ENCODE measurements at regions not wholly inside any gene's neighbourhood (a gene's known extent, or its start where the extent isn't known, plus 50 kb on each side); places are given as distances from the start of the nearest gene placed in this dataset.
"Not testable (repeated sequence)": the region's sequence is repeated elsewhere in the genome, so short reads cannot be mapped to it uniquely, and the experiment has no call there.

DNA sequence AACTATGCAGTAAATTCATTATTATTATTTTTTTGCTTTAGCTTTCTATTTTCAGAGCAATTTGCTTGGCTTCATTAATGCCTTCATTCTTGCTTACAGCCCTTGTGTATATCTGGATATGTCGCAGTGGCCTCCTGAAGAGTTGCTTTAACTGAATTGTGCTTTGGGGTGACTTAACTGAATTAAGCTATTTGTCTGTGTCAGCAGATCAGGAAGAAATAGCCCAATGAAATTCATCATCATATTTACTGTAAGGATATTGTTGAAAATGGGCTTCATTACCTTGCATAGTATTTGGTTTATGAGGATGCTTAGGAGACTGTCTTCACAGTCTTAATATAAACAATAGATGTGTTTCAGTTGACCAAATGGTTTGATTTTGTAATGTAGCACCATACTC, 59.7 kb upstream of the PIP4K2A start:
- H3K4me1 ChIP-seq (ENCODE audit: control insufficient read depth, insufficient read depth, low read length), result no peaks in the 10 kb centered on the region
- no peaks in the 10 kb centered on the region for H4K20me1 ChIP-seq (ENCODE audit: control insufficient read depth, insufficient read depth)
- no peak overlapping the region for H2AFZ ChIP-seq (ENCODE audit: control insufficient read depth, low read depth, low read length)
- H3K4me3 ChIP-seq, result no peak overlapping the region
- RAD21 ChIA-PET (ENCODE audit: unreplicated experiment), result interaction anchor here (1.3 to 1.9 kb wide), 2 partner anchors 11 to 17 kb away, joined by 3 to 4 read pairs; no protein-coding TSS in a partner anchor
- no peaks in the 10 kb centered on the region for H3K36me3 ChIP-seq (ENCODE audit: control insufficient read depth in 2 of 2, insufficient read depth in 2 of 2, low read length in 1 of 2)
- no peak overlapping the region for H3K9ac ChIP-seq (ENCODE audit: control insufficient read depth, insufficient read depth, low read length)
- CTCF ChIA-PET, result no interaction called here
- no peaks in the 10 kb centered on the region for H3K27me3 ChIP-seq (replicated peaks in 1 of 2; ENCODE audit: control insufficient read depth in 2 of 2, insufficient read depth in 2 of 2, low read length in 1 of 2)
- BruUV-seq (replicated peaks), result no TSS peak
- H3K79me2 ChIP-seq (ENCODE audit: control insufficient read depth, insufficient read depth, low read length), result no peaks in the 10 kb centered on the region
- whole genome bisulfite sequencing (ENCODE audit: insufficient coverage, insufficient replicate concordance, low lambda C conversion rate, missing lambda C conversion rate), result 100% methylated on average over 1 of the region's 1 CpG
- SMC1A ChIA-PET (ENCODE audit: uncharacterized antibody, unreplicated experiment), result interaction anchor here (1.1 to 1.6 kb wide), 3 partner anchors 109 to 158 kb away, joined by 3 to 6 read pairs (median 4); no protein-coding TSS in a partner anchor
- FAIRE-seq, result no peak
- in situ Hi-C loops (cut with MboI), result no loop called here
- no peak for DNase-seq (ENCODE audit: low read depth, low spot score)
- POLR2A ChIA-PET, result interaction anchor here (0.6 to 0.9 kb wide), 3 partner anchors 13 to 1222 kb away, joined by 3 read pairs; no protein-coding TSS in a partner anchor
- ATAC-seq, result no peak
- peaks cover 2% of the 10 kb centered on the region; the same call in 1 of the 3 replicates for H3K9me3 ChIP-seq (replicated peaks; ENCODE audit: control insufficient read depth, insufficient read depth, low read length)
- no peak overlapping the region for H3K27ac ChIP-seq (ENCODE audit: control insufficient read depth, insufficient read depth)
- TF ChIP-seq ZNF622 (IDR thresholded peaks at IDR 0.05) (no peak), SMARCA5 (IDR thresholded peaks at IDR 0.05) (no peak), NRF1 (conservative IDR thresholded peaks at IDR 0.05; ENCODE audit: low read depth, low read length) (no peak), IRF4 (IDR thresholded peaks at IDR 0.05; ENCODE audit: low read depth, low read length) (no peak), TCF3 (IDR thresholded peaks at IDR 0.05; ENCODE audit: borderline replicate concordance, insufficient read depth, low read depth, low read length) (no peak), FOS (IDR thresholded peaks at IDR 0.05; ENCODE audit: borderline replicate concordance, extremely low read depth, insufficient read length) (no peak), ZNF207 (IDR thresholded peaks at IDR 0.05; ENCODE audit: borderline replicate concordance) (no peak), FOXM1 (IDR thresholded peaks at IDR 0.05; ENCODE audit: low read depth, low read length) (no peak), ETV6 (conservative IDR thresholded peaks at IDR 0.05 in 1 of 2, IDR thresholded peaks at IDR 0.05 in 1 of 2; ENCODE audit: borderline replicate concordance in 1 of 2, low read depth in 1 of 2) (no peak), ZZZ3 (IDR thresholded peaks at IDR 0.05; ENCODE audit: control insufficient read depth, insufficient read length, low read depth) (no peak), POLR2A (IDR thresholded peaks at IDR 0.05; ENCODE audit: low read depth, low read length) (no peak), PAX5 (IDR thresholded peaks at IDR 0.05; ENCODE audit: borderline replicate concordance, low read depth, low read length) (no peak), TAF1 (IDR thresholded peaks at IDR 0.05; ENCODE audit: borderline replicate concordance, low read depth, low read length) (no peak), CBFB (IDR thresholded peaks at IDR 0.05; ENCODE audit: low read depth) (no peak), BCL11A (IDR thresholded peaks at IDR 0.05; ENCODE audit: low read depth, low read length) (no peak), WRNIP1 (IDR thresholded peaks at IDR 0.05; ENCODE audit: borderline replicate concordance, low read depth, low read length) (no peak)
- TF ChIP-seq, protein P1, sequence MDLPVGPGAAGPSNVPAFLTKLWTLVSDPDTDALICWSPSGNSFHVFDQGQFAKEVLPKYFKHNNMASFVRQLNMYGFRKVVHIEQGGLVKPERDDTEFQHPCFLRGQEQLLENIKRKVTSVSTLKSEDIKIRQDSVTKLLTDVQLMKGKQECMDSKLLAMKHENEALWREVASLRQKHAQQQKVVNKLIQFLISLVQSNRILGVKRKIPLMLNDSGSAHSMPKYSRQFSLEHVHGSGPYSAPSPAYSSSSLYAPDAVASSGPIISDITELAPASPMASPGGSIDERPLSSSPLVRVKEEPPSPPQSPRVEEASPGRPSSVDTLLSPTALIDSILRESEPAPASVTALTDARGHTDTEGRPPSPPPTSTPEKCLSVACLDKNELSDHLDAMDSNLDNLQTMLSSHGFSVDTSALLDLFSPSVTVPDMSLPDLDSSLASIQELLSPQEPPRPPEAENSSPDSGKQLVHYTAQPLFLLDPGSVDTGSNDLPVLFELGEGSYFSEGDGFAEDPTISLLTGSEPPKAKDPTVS (IDR thresholded peaks at IDR 0.05; ENCODE audit: low read depth, low read length), result no peak
- intact Hi-C loops (cut with micrococcal nuclease; ENCODE audit: unreplicated experiment), result no loop called here
- H3K4me2 ChIP-seq (ENCODE audit: control insufficient read depth, insufficient read depth), result no peak overlapping the region

- BruUV-seq (replicated peaks); H3K79me2 ChIP-seq (ENCODE audit: control insufficient read depth, insufficient read depth, low read length); H4K20me1 ChIP-seq (ENCODE audit: control insufficient read depth, insufficient read depth); H3K4me3 ChIP-seq; POLR2A ChIA-PET; SMC1A ChIA-PET (ENCODE audit: uncharacterized antibody, unreplicated experiment); DNase-seq (ENCODE audit: low read depth, low spot score); H3K27ac ChIP-seq (ENCODE audit: control insufficient read depth, insufficient read depth); H3K9me3 ChIP-seq (replicated peaks; ENCODE audit: control insufficient read depth, insufficient read depth, low read length); H3K36me3 ChIP-seq (ENCODE audit: control insufficient read depth in 2 of 2, insufficient read depth in 2 of 2, low read length in 1 of 2); H3K27me3 ChIP-seq (replicated peaks in 1 of 2; ENCODE audit: control insufficient read depth in 2 of 2, insufficient read depth in 2 of 2, low read length in 1 of 2); intact Hi-C loops (cut with micrococcal nuclease; ENCODE audit: unreplicated experiment); CTCF ChIA-PET; FAIRE-seq; H3K9ac ChIP-seq (ENCODE audit: control insufficient read depth, insufficient read depth, low read length); RAD21 ChIA-PET (ENCODE audit: unreplicated experiment); H3K4me2 ChIP-seq (ENCODE audit: control insufficient read depth, insufficient read depth); ATAC-seq; in situ Hi-C loops (cut with MboI); H2AFZ ChIP-seq (ENCODE audit: control insufficient read depth, low read depth, low read length): not testable (repeated sequence)
- 100% methylated on average over 3 of the region's 5 CpGs for WGBS (ENCODE audit: insufficient coverage, insufficient replicate concordance, low lambda C conversion rate, missing lambda C conversion rate)
- peaks cover 20% of the 10 kb centered on the region for H3K4me1 ChIP-seq (ENCODE audit: control insufficient read depth, insufficient read depth, low read length)
Observed at GRCh38 chr10:22771631-22772030, 57.3 kb upstream of the PIP4K2A start.
